ENCODE measurements at regions not wholly inside any gene's neighbourhood (a gene's known extent, or its start where the extent isn't known, plus 50 kb on each side); places are given as distances from the start of the nearest gene placed in this dataset.

DNA sequence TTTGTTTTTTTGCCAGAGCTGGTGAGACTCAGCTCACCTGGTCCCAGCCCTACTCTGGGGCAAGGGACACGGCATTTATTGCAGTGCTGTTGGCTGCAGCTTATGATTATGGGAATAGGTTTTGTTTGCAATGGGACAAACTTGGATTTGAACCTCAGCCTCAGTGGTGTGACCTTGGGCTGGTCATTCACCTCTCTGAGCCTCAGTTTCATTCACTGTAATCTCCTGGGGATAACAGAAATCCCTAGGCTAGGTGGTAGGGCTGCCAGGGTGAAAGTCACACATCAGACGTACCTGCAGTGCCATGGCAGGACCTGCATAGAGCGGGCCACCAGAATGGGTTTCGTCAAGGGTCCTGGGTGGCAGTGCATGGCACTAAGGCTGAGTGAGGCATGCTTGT lies 73.7 kb upstream of the MEDAG start (continued):
- TF ChIP-seq, protein P1, sequence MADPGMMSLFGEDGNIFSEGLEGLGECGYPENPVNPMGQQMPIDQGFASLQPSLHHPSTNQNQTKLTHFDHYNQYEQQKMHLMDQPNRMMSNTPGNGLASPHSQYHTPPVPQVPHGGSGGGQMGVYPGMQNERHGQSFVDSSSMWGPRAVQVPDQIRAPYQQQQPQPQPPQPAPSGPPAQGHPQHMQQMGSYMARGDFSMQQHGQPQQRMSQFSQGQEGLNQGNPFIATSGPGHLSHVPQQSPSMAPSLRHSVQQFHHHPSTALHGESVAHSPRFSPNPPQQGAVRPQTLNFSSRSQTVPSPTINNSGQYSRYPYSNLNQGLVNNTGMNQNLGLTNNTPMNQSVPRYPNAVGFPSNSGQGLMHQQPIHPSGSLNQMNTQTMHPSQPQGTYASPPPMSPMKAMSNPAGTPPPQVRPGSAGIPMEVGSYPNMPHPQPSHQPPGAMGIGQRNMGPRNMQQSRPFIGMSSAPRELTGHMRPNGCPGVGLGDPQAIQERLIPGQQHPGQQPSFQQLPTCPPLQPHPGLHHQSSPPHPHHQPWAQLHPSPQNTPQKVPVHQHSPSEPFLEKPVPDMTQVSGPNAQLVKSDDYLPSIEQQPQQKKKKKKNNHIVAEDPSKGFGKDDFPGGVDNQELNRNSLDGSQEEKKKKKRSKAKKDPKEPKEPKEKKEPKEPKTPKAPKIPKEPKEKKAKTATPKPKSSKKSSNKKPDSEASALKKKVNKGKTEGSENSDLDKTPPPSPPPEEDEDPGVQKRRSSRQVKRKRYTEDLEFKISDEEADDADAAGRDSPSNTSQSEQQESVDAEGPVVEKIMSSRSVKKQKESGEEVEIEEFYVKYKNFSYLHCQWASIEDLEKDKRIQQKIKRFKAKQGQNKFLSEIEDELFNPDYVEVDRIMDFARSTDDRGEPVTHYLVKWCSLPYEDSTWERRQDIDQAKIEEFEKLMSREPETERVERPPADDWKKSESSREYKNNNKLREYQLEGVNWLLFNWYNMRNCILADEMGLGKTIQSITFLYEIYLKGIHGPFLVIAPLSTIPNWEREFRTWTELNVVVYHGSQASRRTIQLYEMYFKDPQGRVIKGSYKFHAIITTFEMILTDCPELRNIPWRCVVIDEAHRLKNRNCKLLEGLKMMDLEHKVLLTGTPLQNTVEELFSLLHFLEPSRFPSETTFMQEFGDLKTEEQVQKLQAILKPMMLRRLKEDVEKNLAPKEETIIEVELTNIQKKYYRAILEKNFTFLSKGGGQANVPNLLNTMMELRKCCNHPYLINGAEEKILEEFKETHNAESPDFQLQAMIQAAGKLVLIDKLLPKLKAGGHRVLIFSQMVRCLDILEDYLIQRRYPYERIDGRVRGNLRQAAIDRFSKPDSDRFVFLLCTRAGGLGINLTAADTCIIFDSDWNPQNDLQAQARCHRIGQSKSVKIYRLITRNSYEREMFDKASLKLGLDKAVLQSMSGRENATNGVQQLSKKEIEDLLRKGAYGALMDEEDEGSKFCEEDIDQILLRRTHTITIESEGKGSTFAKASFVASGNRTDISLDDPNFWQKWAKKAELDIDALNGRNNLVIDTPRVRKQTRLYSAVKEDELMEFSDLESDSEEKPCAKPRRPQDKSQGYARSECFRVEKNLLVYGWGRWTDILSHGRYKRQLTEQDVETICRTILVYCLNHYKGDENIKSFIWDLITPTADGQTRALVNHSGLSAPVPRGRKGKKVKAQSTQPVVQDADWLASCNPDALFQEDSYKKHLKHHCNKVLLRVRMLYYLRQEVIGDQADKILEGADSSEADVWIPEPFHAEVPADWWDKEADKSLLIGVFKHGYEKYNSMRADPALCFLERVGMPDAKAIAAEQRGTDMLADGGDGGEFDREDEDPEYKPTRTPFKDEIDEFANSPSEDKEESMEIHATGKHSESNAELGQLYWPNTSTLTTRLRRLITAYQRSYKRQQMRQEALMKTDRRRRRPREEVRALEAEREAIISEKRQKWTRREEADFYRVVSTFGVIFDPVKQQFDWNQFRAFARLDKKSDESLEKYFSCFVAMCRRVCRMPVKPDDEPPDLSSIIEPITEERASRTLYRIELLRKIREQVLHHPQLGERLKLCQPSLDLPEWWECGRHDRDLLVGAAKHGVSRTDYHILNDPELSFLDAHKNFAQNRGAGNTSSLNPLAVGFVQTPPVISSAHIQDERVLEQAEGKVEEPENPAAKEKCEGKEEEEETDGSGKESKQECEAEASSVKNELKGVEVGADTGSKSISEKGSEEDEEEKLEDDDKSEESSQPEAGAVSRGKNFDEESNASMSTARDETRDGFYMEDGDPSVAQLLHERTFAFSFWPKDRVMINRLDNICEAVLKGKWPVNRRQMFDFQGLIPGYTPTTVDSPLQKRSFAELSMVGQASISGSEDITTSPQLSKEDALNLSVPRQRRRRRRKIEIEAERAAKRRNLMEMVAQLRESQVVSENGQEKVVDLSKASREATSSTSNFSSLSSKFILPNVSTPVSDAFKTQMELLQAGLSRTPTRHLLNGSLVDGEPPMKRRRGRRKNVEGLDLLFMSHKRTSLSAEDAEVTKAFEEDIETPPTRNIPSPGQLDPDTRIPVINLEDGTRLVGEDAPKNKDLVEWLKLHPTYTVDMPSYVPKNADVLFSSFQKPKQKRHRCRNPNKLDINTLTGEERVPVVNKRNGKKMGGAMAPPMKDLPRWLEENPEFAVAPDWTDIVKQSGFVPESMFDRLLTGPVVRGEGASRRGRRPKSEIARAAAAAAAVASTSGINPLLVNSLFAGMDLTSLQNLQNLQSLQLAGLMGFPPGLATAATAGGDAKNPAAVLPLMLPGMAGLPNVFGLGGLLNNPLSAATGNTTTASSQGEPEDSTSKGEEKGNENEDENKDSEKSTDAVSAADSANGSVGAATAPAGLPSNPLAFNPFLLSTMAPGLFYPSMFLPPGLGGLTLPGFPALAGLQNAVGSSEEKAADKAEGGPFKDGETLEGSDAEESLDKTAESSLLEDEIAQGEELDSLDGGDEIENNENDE (IDR thresholded peaks at IDR 0.05; ENCODE audit: insufficient replicate concordance, low read length), result no peak

All from H1 (cell line).